DLD1 (cell line): ENCODE measurements at regions not wholly inside any gene's neighbourhood (a gene's known extent, or its start where the extent isn't known, plus 50 kb on each side); places are given as distances from the start of the nearest gene placed in this dataset.
"Not testable (repeated sequence)": the region's sequence is repeated elsewhere in the genome, so short reads cannot be mapped to it uniquely, and the experiment has no call there.

Experiments
- in situ Hi-C: cut with HindIII; loops from 2 replicates; pipeline ENCODE4 v1.10.0; 2017; ENCODE audit warnings: low sequenced_read_pairs

- in situ Hi-C loops, result no loop called here
Observed at GRCh38 chr1:89436856-89437255, 73.0 kb downstream of the GBP6 start.

GRCh38 chr1:89438301-89438700, 74.4 kb downstream of the GBP6 start:
- in situ Hi-C loops, result not testable (repeated sequence)

- in situ Hi-C loops, result no loop called here
Observed at GRCh38 chr1:89440911-89441310, 77.1 kb downstream of the GBP6 start.

GRCh38 chr1:89444791-89445190, 79.8 kb upstream of the LRRC8B start:
- in situ Hi-C loops, result no loop called here

- in situ Hi-C loops, result loop anchor here (25.0 kb wide), 1 partner anchor 286 kb away; no protein-coding TSS in a partner anchor
Observed at GRCh38 chr1:89451011-89451410, 73.6 kb upstream of the LRRC8B start.

GRCh38 chr1:89453123-89453972, 71.3 kb upstream of the LRRC8B start:
- in situ Hi-C loops, result loop anchor here (25.0 kb wide), 1 partner anchor 284 kb away; no protein-coding TSS in a partner anchor

- in situ Hi-C loops, result loop anchor here (25.0 kb wide), 1 partner anchor 282 kb away; no protein-coding TSS in a partner anchor
Observed at GRCh38 chr1:89454845-89455521, 69.6 kb upstream of the LRRC8B start.

- in situ Hi-C loops, result loop anchor here (25.0 kb wide), 1 partner anchor 280 kb away; no protein-coding TSS in a partner anchor
Observed at GRCh38 chr1:89457046-89457445, 67.6 kb upstream of the LRRC8B start.

- in situ Hi-C loops, result loop anchor here (25.0 kb wide), 1 partner anchor 278 kb away; no protein-coding TSS in a partner anchor
Observed at GRCh38 chr1:89459081-89459480, 65.5 kb upstream of the LRRC8B start.

- in situ Hi-C loops, result loop anchor here (25.0 kb wide), 1 partner anchor 277 kb away; no protein-coding TSS in a partner anchor
Observed at GRCh38 chr1:89460325-89460724, 64.3 kb upstream of the LRRC8B start.

- in situ Hi-C loops, result loop anchor here (25.0 kb wide), 1 partner anchor 275 kb away; no protein-coding TSS in a partner anchor
Observed at GRCh38 chr1:89462250-89462649, 62.4 kb upstream of the LRRC8B start.

- in situ Hi-C loops, result loop anchor here (25.0 kb wide), 1 partner anchor 273 kb away; no protein-coding TSS in a partner anchor
Observed at GRCh38 chr1:89464008-89464407, 60.6 kb upstream of the LRRC8B start.

GRCh38 chr1:89465201-89465600, 59.4 kb upstream of the LRRC8B start:
- in situ Hi-C loops, result loop anchor here (25.0 kb wide), 1 partner anchor 272 kb away; no protein-coding TSS in a partner anchor

GRCh38 chr1:89466307-89466930, 58.2 kb upstream of the LRRC8B start:
- in situ Hi-C loops, result loop anchor here (25.0 kb wide), 1 partner anchor 271 kb away; no protein-coding TSS in a partner anchor

GRCh38 chr1:89472253-89472652, 52.4 kb upstream of the LRRC8B start:
- in situ Hi-C loops, result loop anchor here (25.0 kb wide), 1 partner anchor 265 kb away; no protein-coding TSS in a partner anchor

- in situ Hi-C loops, result loop anchor here (25.0 kb wide), 1 partner anchor 264 kb away; no protein-coding TSS in a partner anchor
Observed at GRCh38 chr1:89472886-89473417, 51.7 kb upstream of the LRRC8B start.
